ENCODE measurements at regions not wholly inside any gene's neighbourhood (a gene's known extent, or its start where the extent isn't known, plus 50 kb on each side); places are given as distances from the start of the nearest gene placed in this dataset.

GRCh38 chr5:101012880-101013279 is 109.8 kb upstream of the ST8SIA4 start:
- TF ChIP-seq POLR2AphosphoS5 (IDR thresholded peaks at IDR 0.05; ENCODE audit: low read depth, low read length) (no peak), POLR2A (IDR thresholded peaks at IDR 0.05; ENCODE audit: low read depth, low read length) (no peak), SPI1 (IDR thresholded peaks at IDR 0.05; ENCODE audit: low read depth, low read length) (no peak), POU2F2 (IDR thresholded peaks at IDR 0.05; ENCODE audit: low read depth, low read length) (no peak)
